D341Med (cell line): ENCODE measurements at regions not wholly inside any gene's neighbourhood (a gene's known extent, or its start where the extent isn't known, plus 50 kb on each side); places are given as distances from the start of the nearest gene placed in this dataset.
"Not testable (repeated sequence)": the region's sequence is repeated elsewhere in the genome, so short reads cannot be mapped to it uniquely, and the experiment has no call there.

Experiments
- DNase-seq: peaks from one replicate; pipeline ENCODE4 v3.0.0; 2012; ENCODE audit warnings: low spot score

GRCh38 chr5:163165277-163165676 is 272.1 kb upstream of the CCNG1 start:
- DNase-seq, result no peak

- DNase-seq, result not testable (repeated sequence)
Measured at GRCh38 chr5:163170161-163170560, 267.2 kb upstream of the CCNG1 start.

GRCh38 chr5:163172540-163173338 is 264.7 kb upstream of the CCNG1 start:
- DNase-seq, result no peak

GRCh38 chr5:163177971-163178370 is 259.4 kb upstream of the CCNG1 start:
- no peak for DNase-seq

- no peak for DNase-seq
Measured at GRCh38 chr5:163185315-163185714, 252.1 kb upstream of the CCNG1 start.

GRCh38 chr5:163189023-163189553 is 248.3 kb upstream of the CCNG1 start:
- no peak for DNase-seq

- DNase-seq, result no peak
Measured at GRCh38 chr5:163190283-163190682, 247.1 kb upstream of the CCNG1 start.

- no peak for DNase-seq
Measured at GRCh38 chr5:163190784-163191183, 246.6 kb upstream of the CCNG1 start.

- DNase-seq, result no peak
Measured at GRCh38 chr5:163193886-163194285, 243.5 kb upstream of the CCNG1 start.

GRCh38 chr5:163205645-163206044 is 231.8 kb upstream of the CCNG1 start:
- no peak for DNase-seq

GRCh38 chr5:163221581-163221980 is 215.8 kb upstream of the CCNG1 start:
- DNase-seq, result no peak

GRCh38 chr5:163222982-163223381 is 214.4 kb upstream of the CCNG1 start:
- DNase-seq, result no peak

GRCh38 chr5:163244445-163244987 is 192.9 kb upstream of the CCNG1 start:
- DNase-seq, result no peak

- DNase-seq, result no peak
Measured at GRCh38 chr5:163245584-163245983, 191.8 kb upstream of the CCNG1 start.

- no peak for DNase-seq
Measured at GRCh38 chr5:163248333-163248732, 189.1 kb upstream of the CCNG1 start.

GRCh38 chr5:163248871-163249270 is 188.5 kb upstream of the CCNG1 start:
- DNase-seq, result no peak

GRCh38 chr5:163252950-163253349 is 184.4 kb upstream of the CCNG1 start:
- no peak for DNase-seq

- no peak for DNase-seq
Measured at GRCh38 chr5:163259495-163259894, 177.9 kb upstream of the CCNG1 start.

GRCh38 chr5:163260471-163260870 is 176.9 kb upstream of the CCNG1 start:
- DNase-seq, result no peak

GRCh38 chr5:163260961-163261360 is 176.4 kb upstream of the CCNG1 start:
- no peak for DNase-seq

- no peak for DNase-seq
Measured at GRCh38 chr5:163261647-163262269, 175.6 kb upstream of the CCNG1 start.

- not testable (repeated sequence) for DNase-seq
Measured at GRCh38 chr5:163266249-163266648, 171.1 kb upstream of the CCNG1 start.

- DNase-seq, result no peak
Measured at GRCh38 chr5:163269624-163270023, 167.8 kb upstream of the CCNG1 start.
